ENCODE measurements at regions not wholly inside any gene's neighbourhood (a gene's known extent, or its start where the extent isn't known, plus 50 kb on each side); places are given as distances from the start of the nearest gene placed in this dataset.
"Not testable (repeated sequence)": the region's sequence is repeated elsewhere in the genome, so short reads cannot be mapped to it uniquely, and the experiment has no call there.

GRCh38 chrX:140633105-140633504 lies 76.5 kb upstream of the LINC00632 start:
- H3K27ac ChIP-seq; H3K36me3 ChIP-seq (ENCODE audit: insufficient read depth in 1 of 2, low read depth in 1 of 2); H3K4me1 ChIP-seq; ATAC-seq; DNase-seq; H3K9me3 ChIP-seq; intact Hi-C loops (cut with DNase I); H3K27me3 ChIP-seq (ENCODE audit: insufficient read depth in 3 of 3, low read length in 2 of 3); H3K4me3 ChIP-seq: not testable (repeated sequence)
- 81 to 86% (median 82%) methylated on average over 9 to 10 of the region's 10 CpGs for WGBS, 3 donors

DNA sequence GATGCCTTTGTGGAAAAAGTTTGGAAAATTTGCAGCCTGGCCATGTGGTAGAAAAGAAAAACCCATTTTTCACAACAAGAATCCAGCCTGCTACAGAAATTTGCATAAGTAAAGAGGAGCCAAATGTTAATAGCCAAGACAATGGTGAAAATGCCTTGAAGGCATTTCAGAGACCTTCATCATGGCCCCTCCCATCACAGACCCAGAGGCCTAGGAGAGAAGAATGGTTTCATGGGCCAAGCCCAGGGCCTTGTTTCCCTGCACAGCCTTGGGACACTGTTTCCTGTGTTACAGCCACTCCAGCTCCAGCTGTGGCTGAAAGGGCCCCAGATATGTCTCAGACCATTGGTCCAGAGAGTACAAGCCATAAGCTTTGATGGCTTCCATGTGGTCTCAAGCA lies 101.4 kb upstream of the LINC00632 start:
- H3K27ac ChIP-seq, result no peak overlapping the region
- H3K36me3 ChIP-seq (ENCODE audit: insufficient read depth in 1 of 2, low read depth in 1 of 2), result no peaks in the 10 kb centered on the region
- intact Hi-C loops (cut with DNase I), result no loop called here
- DNase-seq (no peak), ATAC-seq (no peak)
- no peaks in the 10 kb centered on the region for H3K4me1 ChIP-seq
- no peaks in the 10 kb centered on the region for H3K27me3 ChIP-seq (ENCODE audit: insufficient read depth in 3 of 3, low read length in 2 of 3)
- H3K9me3 ChIP-seq, result no peaks in the 10 kb centered on the region
- no peak overlapping the region for H3K4me3 ChIP-seq
- TF ChIP-seq CTCF (IDR thresholded peaks at IDR 0.05), result no peak

- no peak for DNase-seq
- Histone ChIP-seq H3K36me3 (ENCODE audit: insufficient read depth in 1 of 2, low read depth in 1 of 2) (no peaks in the 10 kb centered on the region), H3K27me3 (ENCODE audit: insufficient read depth in 3 of 3, low read length in 2 of 3) (no peaks in the 10 kb centered on the region), H3K4me1 (no peaks in the 10 kb centered on the region), H3K27ac (no peak overlapping the region), H3K4me3 (no peak overlapping the region), H3K9me3 (no peaks in the 10 kb centered on the region)
- intact Hi-C loops (cut with DNase I), result no loop called here
- ATAC-seq, result no peak
- no peak for TF ChIP-seq CTCF (IDR thresholded peaks at IDR 0.05)
- WGBS, 3 donors, result 47 to 63% (median 50%) methylated on average over 3 of the region's 3 CpGs
Measured at GRCh38 chrX:140602140-140602539, 97.3 kb upstream of the SOX3 start.

- Histone ChIP-seq H3K27me3 (ENCODE audit: insufficient read depth in 3 of 3, low read length in 2 of 3) (no peaks in the 10 kb centered on the region), H3K9me3 (no peaks in the 10 kb centered on the region), H3K4me3 (no peak overlapping the region), H3K27ac (no peak overlapping the region), H3K4me1 (no peaks in the 10 kb centered on the region), H3K36me3 (ENCODE audit: insufficient read depth in 1 of 2, low read depth in 1 of 2) (no peaks in the 10 kb centered on the region)
- no peak for TF ChIP-seq CTCF (IDR thresholded peaks at IDR 0.05)
- intact Hi-C loops (cut with DNase I), result no loop called here
- ATAC-seq, result no peak
- DNase-seq, result no peak
- WGBS, 3 donors, result 61 to 69% (median 69%) methylated on average over 3 of the region's 3 CpGs
Measured at GRCh38 chrX:140599851-140600250, 95.0 kb upstream of the SOX3 start.

- Histone ChIP-seq H3K27me3 (ENCODE audit: insufficient read depth in 3 of 3, low read length in 2 of 3) (no peaks in the 10 kb centered on the region), H3K9me3 (no peaks in the 10 kb centered on the region), H3K4me1 (no peaks in the 10 kb centered on the region), H3K36me3 (ENCODE audit: insufficient read depth in 1 of 2, low read depth in 1 of 2) (no peaks in the 10 kb centered on the region), H3K27ac (no peak overlapping the region), H3K4me3 (no peak overlapping the region)
- ATAC-seq (no peak), DNase-seq (no peak)
- no peak for TF ChIP-seq CTCF (IDR thresholded peaks at IDR 0.05)
- WGBS, 3 donors, result 82 to 97% (median 91%) methylated on average over 2 of the region's 2 CpGs
- intact Hi-C loops (cut with DNase I), result no loop called here
Measured at GRCh38 chrX:140589657-140590056, 84.8 kb upstream of the SOX3 start.
